ENCODE measurements at regions not wholly inside any gene's neighbourhood (a gene's known extent, or its start where the extent isn't known, plus 50 kb on each side); places are given as distances from the start of the nearest gene placed in this dataset.
"Not testable (repeated sequence)": the region's sequence is repeated elsewhere in the genome, so short reads cannot be mapped to it uniquely, and the experiment has no call there.

GRCh38 chr1:217039139-217039538, 315.9 kb upstream of the ESRRG start:
- DNase-seq (ENCODE audit: low read depth) = not testable (repeated sequence)

- no peak for DNase-seq (ENCODE audit: low read depth)
Observed at GRCh38 chr1:217036757-217037156, 313.5 kb upstream of the ESRRG start.

GRCh38 chr1:217032715-217033367, 309.6 kb upstream of the ESRRG start:
- DNase-seq (ENCODE audit: low read depth) = no peak

- DNase-seq (ENCODE audit: low read depth) = no peak
Observed at GRCh38 chr1:217029281-217030157, 306.3 kb upstream of the ESRRG start.

GRCh38 chr1:217027403-217028080, 304.3 kb upstream of the ESRRG start:
- no peak for DNase-seq (ENCODE audit: low read depth)

GRCh38 chr1:217026531-217026930, 303.3 kb upstream of the ESRRG start:
- no peak for DNase-seq (ENCODE audit: low read depth)

- no peak for DNase-seq (ENCODE audit: low read depth)
Observed at GRCh38 chr1:217025381-217025780, 302.2 kb upstream of the ESRRG start.

GRCh38 chr1:217024911-217025310, 301.7 kb upstream of the ESRRG start:
- DNase-seq (ENCODE audit: low read depth) = no peak

GRCh38 chr1:217021956-217022355, 298.7 kb upstream of the ESRRG start:
- DNase-seq (ENCODE audit: low read depth) = no peak

GRCh38 chr1:217021400-217021799, 298.2 kb upstream of the ESRRG start:
- DNase-seq (ENCODE audit: low read depth) = no peak

GRCh38 chr1:217019475-217019874, 296.2 kb upstream of the ESRRG start:
- no peak for DNase-seq (ENCODE audit: low read depth)

GRCh38 chr1:217018648-217019047, 295.4 kb upstream of the ESRRG start:
- no peak for DNase-seq (ENCODE audit: low read depth)

GRCh38 chr1:217017165-217017564, 293.9 kb upstream of the ESRRG start:
- DNase-seq (ENCODE audit: low read depth) = no peak

- no peak for DNase-seq (ENCODE audit: low read depth)
Observed at GRCh38 chr1:217014066-217014465, 290.8 kb upstream of the ESRRG start.

GRCh38 chr1:217012659-217013058, 289.4 kb upstream of the ESRRG start:
- DNase-seq (ENCODE audit: low read depth) = no peak

GRCh38 chr1:217011097-217011496, 287.9 kb upstream of the ESRRG start:
- DNase-seq (ENCODE audit: low read depth) = no peak

GRCh38 chr1:217010253-217010652, 287.0 kb upstream of the ESRRG start:
- DNase-seq (ENCODE audit: low read depth) = no peak

- DNase-seq (ENCODE audit: low read depth) = no peak
Observed at GRCh38 chr1:217009376-217009775, 286.1 kb upstream of the ESRRG start.

- DNase-seq (ENCODE audit: low read depth) = no peak
Observed at GRCh38 chr1:217004776-217005436, 281.7 kb upstream of the ESRRG start.

GRCh38 chr1:217003355-217003754, 280.1 kb upstream of the ESRRG start:
- no peak for DNase-seq (ENCODE audit: low read depth)

- no peak for DNase-seq (ENCODE audit: low read depth)
Observed at GRCh38 chr1:216997831-216998230, 274.6 kb upstream of the ESRRG start.

- DNase-seq (ENCODE audit: low read depth) = no peak
Observed at GRCh38 chr1:216997069-216997468, 273.8 kb upstream of the ESRRG start.

Data from fibroblast of the conjunctiva (primary cell).